ENCODE measurements at regions not wholly inside any gene's neighbourhood (a gene's known extent, or its start where the extent isn't known, plus 50 kb on each side); places are given as distances from the start of the nearest gene placed in this dataset.
"Not testable (repeated sequence)": the region's sequence is repeated elsewhere in the genome, so short reads cannot be mapped to it uniquely, and the experiment has no call there.

GRCh38 chr1:189149547-189150375 is 1327.9 kb downstream of the BRINP3 start:
- no peak for DNase-seq

- DNase-seq: no peak
Measured at GRCh38 chr1:189150624-189151023, 1327.0 kb downstream of the BRINP3 start.

GRCh38 chr1:189151361-189151760 is 1326.3 kb downstream of the BRINP3 start:
- DNase-seq: no peak

GRCh38 chr1:189152685-189153084 is 1325.0 kb downstream of the BRINP3 start:
- DNase-seq: no peak

- no peak for DNase-seq
Measured at GRCh38 chr1:189158155-189158554, 1319.5 kb downstream of the BRINP3 start.

GRCh38 chr1:189175889-189176288 is 1301.8 kb downstream of the BRINP3 start:
- DNase-seq: no peak

GRCh38 chr1:189180057-189180456 is 1297.6 kb downstream of the BRINP3 start:
- DNase-seq: no peak

- DNase-seq: no peak
Measured at GRCh38 chr1:189185097-189185496, 1292.6 kb downstream of the BRINP3 start.

- no peak for DNase-seq
Measured at GRCh38 chr1:189192741-189193520, 1284.7 kb downstream of the BRINP3 start.

GRCh38 chr1:189205863-189206262 is 1271.8 kb downstream of the BRINP3 start:
- no peak for DNase-seq

- no peak for DNase-seq
Measured at GRCh38 chr1:189206617-189207016, 1271.0 kb downstream of the BRINP3 start.

GRCh38 chr1:189211742-189212141 is 1265.9 kb downstream of the BRINP3 start:
- DNase-seq: no peak

GRCh38 chr1:189212606-189213005 is 1265.1 kb downstream of the BRINP3 start:
- no peak for DNase-seq

GRCh38 chr1:189216886-189217285 is 1260.8 kb downstream of the BRINP3 start:
- DNase-seq: no peak

- no peak for DNase-seq
Measured at GRCh38 chr1:189217646-189218045, 1260.0 kb downstream of the BRINP3 start.

GRCh38 chr1:189220750-189221149 is 1256.9 kb downstream of the BRINP3 start:
- DNase-seq: no peak

GRCh38 chr1:189225794-189226145 is 1251.9 kb downstream of the BRINP3 start:
- DNase-seq: not testable (repeated sequence)

- DNase-seq: no peak
Measured at GRCh38 chr1:189226779-189227178, 1250.9 kb downstream of the BRINP3 start.

GRCh38 chr1:189237008-189237407 is 1240.7 kb downstream of the BRINP3 start:
- DNase-seq: no peak

GRCh38 chr1:189253601-189254350 is 1223.9 kb downstream of the BRINP3 start:
- no peak for DNase-seq

- not testable (repeated sequence) for DNase-seq
Measured at GRCh38 chr1:189261128-189261527, 1216.5 kb downstream of the BRINP3 start.

GRCh38 chr1:189269011-189269410 is 1208.7 kb downstream of the BRINP3 start:
- no peak for DNase-seq

- DNase-seq: no peak
Measured at GRCh38 chr1:189274267-189274666, 1203.4 kb downstream of the BRINP3 start.

Measured in inflammatory macrophage (primary cell).